ENCODE measurements at regions not wholly inside any gene's neighbourhood (a gene's known extent, or its start where the extent isn't known, plus 50 kb on each side); places are given as distances from the start of the nearest gene placed in this dataset.

DNA sequence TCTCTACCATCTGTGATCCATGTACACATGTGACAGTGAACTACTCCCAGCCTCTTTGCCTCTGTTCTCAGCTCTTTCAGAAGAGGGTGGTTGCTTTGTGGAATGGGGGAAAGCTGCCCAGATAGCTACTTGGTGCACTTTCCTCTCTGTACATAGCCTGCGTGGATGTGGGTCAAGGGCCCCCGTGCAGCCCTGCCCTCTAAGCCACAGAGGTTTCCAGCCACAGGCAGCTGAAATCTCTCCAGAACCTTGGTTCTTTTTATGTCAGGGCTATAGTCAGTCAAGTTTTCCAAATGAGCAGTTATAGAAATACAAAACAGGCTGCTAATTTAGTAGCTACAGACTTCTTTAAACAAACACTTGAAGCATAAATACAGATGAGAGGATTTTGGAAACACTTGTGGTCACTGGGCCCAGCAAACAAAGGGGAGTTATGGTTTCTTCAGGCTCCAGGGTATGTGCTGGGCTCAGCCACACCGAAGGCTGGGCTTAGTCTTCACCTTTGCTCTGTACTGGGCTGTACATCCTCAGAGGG, 199.7 kb upstream of the ASIC2 start:
- Histone ChIP-seq H4K20me1 (ENCODE audit: insufficient read depth, low read length) (no peaks in the 10 kb centered on the region), H3K4me1 (ENCODE audit: insufficient read depth, low read length) (no peaks in the 10 kb centered on the region), H3K36me3 (replicated peaks in 1 of 2; ENCODE audit: control insufficient read depth in 1 of 2, insufficient read depth in 2 of 2, low read length in 2 of 2) (no peaks in the 10 kb centered on the region), H3K4me3 (replicated peaks in 1 of 3; ENCODE audit: insufficient read depth in 1 of 3, low read depth in 2 of 3, low read length in 3 of 3) (no peak overlapping the region), H3K27me3 (ENCODE audit: control insufficient read depth in 1 of 2, insufficient read depth in 2 of 2, low read length in 2 of 2) (no peaks in the 10 kb centered on the region; a peak in 1 of 5 replicates), H3K9me3 (ENCODE audit: low read length) (no peaks in the 10 kb centered on the region), H3K9ac (ENCODE audit: insufficient read depth, low read depth, low read length) (no peak overlapping the region), H3K27ac (ENCODE audit: extremely low read length, insufficient read depth, low read length) (no peak overlapping the region), H2AFZ (ENCODE audit: low read length) (no peak overlapping the region), H3K4me2 (ENCODE audit: low read depth, low read length) (no peak overlapping the region), H3K79me2 (ENCODE audit: insufficient read depth, low read length) (no peaks in the 10 kb centered on the region)
- intact Hi-C loops (cut with micrococcal nuclease; ENCODE audit: unreplicated experiment): no loop called here
- CTCF ChIA-PET (ENCODE audit: low intra/inter-chr PET ratio, low total read pairs): no interaction called here
- ATAC-seq (no peak), DNase-seq (ENCODE audit: low spot score) (no peak), FAIRE-seq (no peak)
- POLR2A ChIA-PET: no interaction called here
- WGBS (ENCODE audit: low lambda C conversion rate): 0% methylated on average over 3 of the region's 3 CpGs
- in situ Hi-C loops (cut with HindIII; ENCODE audit: extremely low pct_ligation_motif_present, low pct_unique_long_range_greater_than_20kb): no loop called here
- BruUV-seq (replicated peaks): no TSS peak
- TF ChIP-seq SNAI1 (CRISPR knock-in tag; IDR thresholded peaks at IDR 0.05; ENCODE audit: borderline replicate concordance) (no peak), SMARCC2 (IDR thresholded peaks at IDR 0.05) (no peak), ZMYM4 (CRISPR knock-in tag; IDR thresholded peaks at IDR 0.05) (no peak), SMC3 (IDR thresholded peaks at IDR 0.05; ENCODE audit: low read length) (no peak), ZFP1 (CRISPR knock-in tag; IDR thresholded peaks at IDR 0.05) (no peak), ZNF619 (CRISPR knock-in tag; IDR thresholded peaks at IDR 0.05) (no peak), ELF1 (CRISPR knock-in tag; IDR thresholded peaks at IDR 0.05) (no peak), MAZ (IDR thresholded peaks at IDR 0.05; ENCODE audit: borderline replicate concordance, low read depth, low read length) (no peak), MAZ (CRISPR knock-in tag; IDR thresholded peaks at IDR 0.05; ENCODE audit: low read depth) (no peak), ASH2L (IDR thresholded peaks at IDR 0.05; ENCODE audit: insufficient read length, low read depth, low read length) (no peak)
- TF ChIP-seq, protein P1, sequence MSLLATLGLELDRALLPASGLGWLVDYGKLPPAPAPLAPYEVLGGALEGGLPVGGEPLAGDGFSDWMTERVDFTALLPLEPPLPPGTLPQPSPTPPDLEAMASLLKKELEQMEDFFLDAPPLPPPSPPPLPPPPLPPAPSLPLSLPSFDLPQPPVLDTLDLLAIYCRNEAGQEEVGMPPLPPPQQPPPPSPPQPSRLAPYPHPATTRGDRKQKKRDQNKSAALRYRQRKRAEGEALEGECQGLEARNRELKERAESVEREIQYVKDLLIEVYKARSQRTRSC (CRISPR knock-in tag; IDR thresholded peaks at IDR 0.05; ENCODE audit: low read depth): no peak
- TF ChIP-seq, protein P2, sequence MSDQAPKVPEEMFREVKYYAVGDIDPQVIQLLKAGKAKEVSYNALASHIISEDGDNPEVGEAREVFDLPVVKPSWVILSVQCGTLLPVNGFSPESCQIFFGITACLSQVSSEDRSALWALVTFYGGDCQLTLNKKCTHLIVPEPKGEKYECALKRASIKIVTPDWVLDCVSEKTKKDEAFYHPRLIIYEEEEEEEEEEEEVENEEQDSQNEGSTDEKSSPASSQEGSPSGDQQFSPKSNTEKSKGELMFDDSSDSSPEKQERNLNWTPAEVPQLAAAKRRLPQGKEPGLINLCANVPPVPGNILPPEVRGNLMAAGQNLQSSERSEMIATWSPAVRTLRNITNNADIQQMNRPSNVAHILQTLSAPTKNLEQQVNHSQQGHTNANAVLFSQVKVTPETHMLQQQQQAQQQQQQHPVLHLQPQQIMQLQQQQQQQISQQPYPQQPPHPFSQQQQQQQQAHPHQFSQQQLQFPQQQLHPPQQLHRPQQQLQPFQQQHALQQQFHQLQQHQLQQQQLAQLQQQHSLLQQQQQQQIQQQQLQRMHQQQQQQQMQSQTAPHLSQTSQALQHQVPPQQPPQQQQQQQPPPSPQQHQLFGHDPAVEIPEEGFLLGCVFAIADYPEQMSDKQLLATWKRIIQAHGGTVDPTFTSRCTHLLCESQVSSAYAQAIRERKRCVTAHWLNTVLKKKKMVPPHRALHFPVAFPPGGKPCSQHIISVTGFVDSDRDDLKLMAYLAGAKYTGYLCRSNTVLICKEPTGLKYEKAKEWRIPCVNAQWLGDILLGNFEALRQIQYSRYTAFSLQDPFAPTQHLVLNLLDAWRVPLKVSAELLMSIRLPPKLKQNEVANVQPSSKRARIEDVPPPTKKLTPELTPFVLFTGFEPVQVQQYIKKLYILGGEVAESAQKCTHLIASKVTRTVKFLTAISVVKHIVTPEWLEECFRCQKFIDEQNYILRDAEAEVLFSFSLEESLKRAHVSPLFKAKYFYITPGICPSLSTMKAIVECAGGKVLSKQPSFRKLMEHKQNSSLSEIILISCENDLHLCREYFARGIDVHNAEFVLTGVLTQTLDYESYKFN (CRISPR knock-in tag; conservative IDR thresholded peaks at IDR 0.05): no peak
- TF ChIP-seq, protein P3, sequence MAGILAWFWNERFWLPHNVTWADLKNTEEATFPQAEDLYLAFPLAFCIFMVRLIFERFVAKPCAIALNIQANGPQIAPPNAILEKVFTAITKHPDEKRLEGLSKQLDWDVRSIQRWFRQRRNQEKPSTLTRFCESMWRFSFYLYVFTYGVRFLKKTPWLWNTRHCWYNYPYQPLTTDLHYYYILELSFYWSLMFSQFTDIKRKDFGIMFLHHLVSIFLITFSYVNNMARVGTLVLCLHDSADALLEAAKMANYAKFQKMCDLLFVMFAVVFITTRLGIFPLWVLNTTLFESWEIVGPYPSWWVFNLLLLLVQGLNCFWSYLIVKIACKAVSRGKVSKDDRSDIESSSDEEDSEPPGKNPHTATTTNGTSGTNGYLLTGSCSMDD (CRISPR knock-in tag; IDR thresholded peaks at IDR 0.05): no peak

Data from HepG2 (cell line).